Skeletal muscle satellite cell (primary cell): ENCODE measurements at regions not wholly inside any gene's neighbourhood (a gene's known extent, or its start where the extent isn't known, plus 50 kb on each side); places are given as distances from the start of the nearest gene placed in this dataset.

Source experiments
- H3K27me3 ChIP-seq: 2 replicates; pipeline ENCODE4 v1.7.0; 2013; ENCODE audit warnings: low read length; ENCODE audit not compliant: control insufficient read depth, insufficient read depth
- H3K36me3 ChIP-seq: 2 replicates; pipeline ENCODE4 v1.7.0; 2013; ENCODE audit warnings: mild to moderate bottlenecking, control low read depth, low read length; ENCODE audit not compliant: insufficient read depth
- H3K4me1 ChIP-seq: 2 replicates; pipeline ENCODE4 v1.7.0; 2013; ENCODE audit warnings: low read length; ENCODE audit not compliant: control insufficient read depth, insufficient read depth
- H3K4me2 ChIP-seq: 2 replicates; pipeline ENCODE4 v1.7.0; 2013; ENCODE audit warnings: mild to moderate bottlenecking, low read length
- H3K4me3 ChIP-seq: 2 replicates; pipeline ENCODE4 v1.7.0; 2013; ENCODE audit warnings: low read length
- H3K9ac ChIP-seq: 2 replicates; pipeline ENCODE4 v1.7.0; 2013; ENCODE audit warnings: mild to moderate bottlenecking, low read depth, low read length, moderate library complexity
- H3K9me3 ChIP-seq: replicated peaks from 2 replicates; pipeline ENCODE4 v1.7.0; 2013; ENCODE audit warnings: mild to moderate bottlenecking, control low read depth, low read length

DNA sequence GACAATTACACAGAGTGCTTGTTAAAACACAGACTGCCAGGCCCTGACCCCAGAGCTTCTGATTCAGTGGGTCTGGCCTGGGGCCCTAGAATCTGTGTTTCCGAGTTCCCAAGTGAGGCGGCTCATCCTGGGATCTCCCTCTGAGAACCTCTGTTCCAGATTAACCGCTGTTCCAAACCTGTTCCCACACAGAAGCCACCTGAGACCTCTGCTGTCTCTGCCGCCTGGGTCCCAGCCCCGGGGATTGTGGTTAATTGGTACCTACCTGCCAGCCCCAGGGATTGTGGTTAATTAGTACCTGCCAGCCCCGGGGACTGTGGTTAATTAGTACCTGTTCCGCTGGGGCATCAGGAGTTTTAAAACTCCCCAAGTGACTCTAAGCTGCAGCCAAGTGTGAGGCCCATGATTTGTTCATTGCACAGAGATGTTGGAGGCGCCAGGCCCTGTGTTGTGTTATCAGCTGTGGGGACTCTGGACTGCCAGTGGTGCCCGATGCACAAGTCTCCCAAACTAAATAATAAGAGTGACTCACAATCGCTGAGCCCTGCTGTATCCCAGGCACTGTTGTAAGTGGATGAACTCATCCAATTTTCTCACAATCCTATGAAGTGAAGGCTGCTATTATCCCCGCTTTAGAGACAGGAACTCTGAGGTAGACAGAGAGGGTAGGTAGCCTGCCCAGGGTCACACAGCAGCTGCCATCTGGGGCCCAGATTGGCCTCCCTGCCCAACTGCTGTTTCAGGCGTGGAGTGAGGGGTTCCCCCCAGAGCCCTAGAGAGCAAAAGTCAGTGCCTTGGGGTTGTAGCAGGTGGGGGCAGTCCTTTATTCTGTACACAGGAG is 219.7 kb downstream of the IRF8 start:
- Histone ChIP-seq H3K9me3 (no peaks in the 10 kb centered on the region), H3K27me3 (no peaks in the 10 kb centered on the region), H3K4me1 (no peaks in the 10 kb centered on the region), H3K4me3 (no peak overlapping the region), H3K36me3 (no peaks in the 10 kb centered on the region), H3K4me2 (no peak overlapping the region), H3K9ac (no peak overlapping the region)

- no peak overlapping the region for H3K4me2 ChIP-seq
- H3K9me3 ChIP-seq = no peaks in the 10 kb centered on the region
- no peak overlapping the region for H3K4me3 ChIP-seq
- no peaks in the 10 kb centered on the region for H3K36me3 ChIP-seq
- no peaks in the 10 kb centered on the region for H3K4me1 ChIP-seq
- no peak overlapping the region for H3K9ac ChIP-seq
- no peaks in the 10 kb centered on the region for H3K27me3 ChIP-seq
Measured at GRCh38 chr16:86120201-86121192, 221.5 kb downstream of the IRF8 start.

- Histone ChIP-seq H3K4me3 (no peak overlapping the region), H3K9me3 (no peaks in the 10 kb centered on the region), H3K27me3 (no peaks in the 10 kb centered on the region), H3K4me2 (no peak overlapping the region), H3K9ac (no peak overlapping the region), H3K4me1 (no peaks in the 10 kb centered on the region), H3K36me3 (no peaks in the 10 kb centered on the region)
Measured at GRCh38 chr16:86121374-86122010, 222.5 kb downstream of the IRF8 start.

DNA sequence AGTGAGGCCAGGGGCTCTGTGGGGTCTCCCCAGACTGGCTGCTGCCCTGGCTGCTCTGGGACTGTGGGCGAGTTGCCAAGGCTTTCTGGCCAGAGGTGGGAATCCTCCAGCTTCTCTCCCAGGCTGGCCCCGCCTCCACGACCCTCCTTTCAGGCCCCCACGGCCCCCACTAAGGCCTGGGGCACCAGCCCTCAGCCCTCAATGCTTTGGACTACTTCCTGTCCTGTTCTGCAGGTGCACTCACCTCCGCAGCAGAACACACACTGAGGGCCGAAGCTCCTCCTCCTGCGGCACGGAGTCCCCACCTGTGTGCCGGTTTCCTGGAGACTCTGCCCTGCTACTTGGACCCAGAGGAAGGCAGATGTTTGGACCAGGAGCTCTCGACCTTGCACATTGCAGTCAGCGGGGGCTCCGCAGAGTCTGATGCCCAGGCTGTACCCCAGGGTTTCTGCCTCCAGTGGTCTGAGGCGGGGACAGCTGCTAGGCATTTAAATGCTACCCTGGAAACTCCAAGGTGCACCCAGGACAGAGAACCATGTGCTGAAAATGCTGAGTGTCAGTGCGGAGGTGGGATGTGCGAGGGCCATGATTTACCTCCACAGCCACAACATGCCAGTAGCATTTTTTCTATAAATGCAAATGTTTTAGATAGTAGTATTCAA is 223.8 kb downstream of the IRF8 start:
- H3K4me1 ChIP-seq = no peaks in the 10 kb centered on the region
- H3K9me3 ChIP-seq = no peaks in the 10 kb centered on the region
- no peaks in the 10 kb centered on the region for H3K27me3 ChIP-seq
- H3K4me2 ChIP-seq = no peak overlapping the region
- no peak overlapping the region for H3K4me3 ChIP-seq
- no peaks in the 10 kb centered on the region for H3K36me3 ChIP-seq
- no peak overlapping the region for H3K9ac ChIP-seq

DNA sequence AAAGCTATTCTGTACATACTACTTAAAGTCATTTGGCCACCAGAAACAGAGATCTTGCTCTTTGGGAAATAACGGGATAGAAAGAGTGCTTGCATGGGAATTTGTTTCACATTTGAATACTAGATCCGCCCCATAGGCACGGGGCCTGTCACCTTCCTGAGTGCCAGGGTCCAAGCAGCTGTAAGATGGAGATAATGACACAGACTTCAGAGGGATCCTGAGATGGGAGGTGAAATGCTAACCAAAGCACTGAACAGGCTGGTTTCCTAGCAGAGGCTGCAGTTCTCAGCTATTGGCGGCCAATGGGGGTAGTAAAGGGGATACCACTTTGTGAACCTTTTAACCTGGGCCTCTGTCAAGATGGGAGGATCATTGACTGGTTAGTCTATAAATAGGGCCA is 225.4 kb downstream of the IRF8 start:
- H3K36me3 ChIP-seq = no peaks in the 10 kb centered on the region
- H3K4me2 ChIP-seq = no peak overlapping the region
- no peak overlapping the region for H3K4me3 ChIP-seq
- H3K9ac ChIP-seq = no peak overlapping the region
- H3K4me1 ChIP-seq = no peaks in the 10 kb centered on the region
- no peaks in the 10 kb centered on the region for H3K27me3 ChIP-seq
- H3K9me3 ChIP-seq = no peaks in the 10 kb centered on the region

GRCh38 chr16:86126891-86127290 is 227.9 kb downstream of the IRF8 start:
- Histone ChIP-seq H3K9ac (no peak overlapping the region), H3K27me3 (no peaks in the 10 kb centered on the region), H3K4me2 (no peak overlapping the region), H3K4me1 (no peaks in the 10 kb centered on the region), H3K9me3 (no peaks in the 10 kb centered on the region), H3K4me3 (no peak overlapping the region), H3K36me3 (no peaks in the 10 kb centered on the region)

- Histone ChIP-seq H3K4me3 (no peak overlapping the region), H3K9me3 (no peaks in the 10 kb centered on the region), H3K9ac (no peak overlapping the region), H3K4me2 (no peak overlapping the region), H3K27me3 (no peaks in the 10 kb centered on the region), H3K36me3 (no peaks in the 10 kb centered on the region), H3K4me1 (no peaks in the 10 kb centered on the region)
Measured at GRCh38 chr16:86127366-86127765, 228.4 kb downstream of the IRF8 start.

DNA sequence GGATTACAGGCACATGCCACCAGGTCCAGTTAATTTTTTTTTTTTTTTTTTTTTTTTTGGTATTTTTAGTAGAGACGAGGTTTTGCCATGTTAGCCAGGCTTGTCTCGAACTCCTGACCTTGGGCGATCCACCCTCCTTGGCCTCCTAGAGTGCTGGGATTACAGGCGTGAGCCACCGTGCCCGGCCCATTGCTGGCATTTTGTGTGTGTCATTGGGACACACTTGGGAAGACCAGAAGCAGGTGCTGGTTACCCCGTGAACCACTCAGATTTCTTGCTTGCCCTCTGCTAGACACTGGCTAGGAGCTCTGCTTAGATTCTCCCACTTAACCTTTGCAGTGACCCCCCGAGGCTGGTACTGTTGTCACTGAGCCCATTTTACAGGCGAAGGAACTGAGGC is 229.3 kb downstream of the IRF8 start:
- H3K4me2 ChIP-seq = no peak overlapping the region
- no peak overlapping the region for H3K4me3 ChIP-seq
- H3K9ac ChIP-seq = no peak overlapping the region
- no peaks in the 10 kb centered on the region for H3K4me1 ChIP-seq
- H3K36me3 ChIP-seq = no peaks in the 10 kb centered on the region
- no peaks in the 10 kb centered on the region for H3K27me3 ChIP-seq
- no peaks in the 10 kb centered on the region for H3K9me3 ChIP-seq

- H3K27me3 ChIP-seq = no peaks in the 10 kb centered on the region
- H3K9ac ChIP-seq = no peak overlapping the region
- no peak overlapping the region for H3K4me2 ChIP-seq
- H3K9me3 ChIP-seq = no peaks in the 10 kb centered on the region
- no peak overlapping the region for H3K4me3 ChIP-seq
- no peaks in the 10 kb centered on the region for H3K4me1 ChIP-seq
- no peaks in the 10 kb centered on the region for H3K36me3 ChIP-seq
Measured at GRCh38 chr16:86129541-86129940, 230.6 kb downstream of the IRF8 start.

GRCh38 chr16:86133377-86133776 is 234.4 kb downstream of the IRF8 start:
- H3K9me3 ChIP-seq = no peaks in the 10 kb centered on the region
- no peaks in the 10 kb centered on the region for H3K36me3 ChIP-seq
- no peak overlapping the region for H3K9ac ChIP-seq
- H3K4me3 ChIP-seq = no peak overlapping the region
- no peaks in the 10 kb centered on the region for H3K4me1 ChIP-seq
- H3K27me3 ChIP-seq = no peaks in the 10 kb centered on the region
- no peak overlapping the region for H3K4me2 ChIP-seq

- Histone ChIP-seq H3K4me3 (no peak overlapping the region), H3K4me2 (no peak overlapping the region), H3K9ac (no peak overlapping the region), H3K27me3 (no peaks in the 10 kb centered on the region), H3K36me3 (no peaks in the 10 kb centered on the region), H3K9me3 (no peaks in the 10 kb centered on the region), H3K4me1 (no peaks in the 10 kb centered on the region)
Measured at GRCh38 chr16:86133847-86134375, 234.9 kb downstream of the IRF8 start.
